ENCODE measurements at regions not wholly inside any gene's neighbourhood (a gene's known extent, or its start where the extent isn't known, plus 50 kb on each side); places are given as distances from the start of the nearest gene placed in this dataset.
"Not testable (repeated sequence)": the region's sequence is repeated elsewhere in the genome, so short reads cannot be mapped to it uniquely, and the experiment has no call there.

GRCh38 chr4:63211776-63212479 lies 1197.3 kb downstream of the TECRL start:
- in situ Hi-C loops (cut with HindIII; ENCODE audit: low pct_unique_long_range_greater_than_20kb, low sequenced_read_pairs) = no loop called here
- DNase-seq (ENCODE audit: low read depth in 1 of 2, low spot score in 1 of 2) = peak in 1 of 2 experiments; percentile 29
- no peak for TF ChIP-seq JUND (IDR thresholded peaks at IDR 0.05; ENCODE audit: low read depth)

GRCh38 chr4:63211375-63211774 lies 1197.9 kb downstream of the TECRL start:
- TF ChIP-seq JUND (IDR thresholded peaks at IDR 0.05; ENCODE audit: low read depth) = no peak
- in situ Hi-C loops (cut with HindIII; ENCODE audit: low pct_unique_long_range_greater_than_20kb, low sequenced_read_pairs) = no loop called here

GRCh38 chr4:63193029-63193428 lies 1216.2 kb downstream of the TECRL start:
- in situ Hi-C loops (cut with HindIII; ENCODE audit: low pct_unique_long_range_greater_than_20kb, low sequenced_read_pairs); DNase-seq (ENCODE audit: low read depth in 1 of 2, low spot score in 1 of 2): not testable (repeated sequence)

More at GRCh38 chr4:63211375-63211774, 1197.9 kb downstream of the TECRL start:
- DNase-seq (ENCODE audit: low read depth in 1 of 2, low spot score in 1 of 2) = peak in 1 of 2 experiments; percentile 48

- in situ Hi-C loops (cut with HindIII; ENCODE audit: low pct_unique_long_range_greater_than_20kb, low sequenced_read_pairs) = no loop called here
- no peak for DNase-seq (ENCODE audit: low read depth in 1 of 2, low spot score in 1 of 2)
- no peak for TF ChIP-seq JUND (IDR thresholded peaks at IDR 0.05; ENCODE audit: low read depth)
Measured at GRCh38 chr4:63171341-63171740, 1237.9 kb downstream of the TECRL start.

- no peak for TF ChIP-seq JUND (IDR thresholded peaks at IDR 0.05; ENCODE audit: low read depth)
- DNase-seq (ENCODE audit: low read depth in 1 of 2, low spot score in 1 of 2) = no peak
- in situ Hi-C loops (cut with HindIII; ENCODE audit: low pct_unique_long_range_greater_than_20kb, low sequenced_read_pairs) = no loop called here
Measured at GRCh38 chr4:63170923-63171322, 1238.3 kb downstream of the TECRL start.

GRCh38 chr4:63169836-63170235 lies 1239.4 kb downstream of the TECRL start:
- TF ChIP-seq JUND (IDR thresholded peaks at IDR 0.05; ENCODE audit: low read depth) = no peak
- in situ Hi-C loops (cut with HindIII; ENCODE audit: low pct_unique_long_range_greater_than_20kb, low sequenced_read_pairs) = no loop called here
- no peak for DNase-seq (ENCODE audit: low read depth in 1 of 2, low spot score in 1 of 2)

- no peak for DNase-seq (ENCODE audit: low read depth in 1 of 2, low spot score in 1 of 2)
- TF ChIP-seq JUND (IDR thresholded peaks at IDR 0.05; ENCODE audit: low read depth) = no peak
- in situ Hi-C loops (cut with HindIII; ENCODE audit: low pct_unique_long_range_greater_than_20kb, low sequenced_read_pairs) = no loop called here
Measured at GRCh38 chr4:63155561-63155960, 1253.7 kb downstream of the TECRL start.

- no peak for TF ChIP-seq JUND (IDR thresholded peaks at IDR 0.05; ENCODE audit: low read depth)
- in situ Hi-C loops (cut with HindIII; ENCODE audit: low pct_unique_long_range_greater_than_20kb, low sequenced_read_pairs) = no loop called here
- DNase-seq (ENCODE audit: low read depth in 1 of 2, low spot score in 1 of 2) = no peak
Measured at GRCh38 chr4:63123441-63123840, 1285.8 kb downstream of the TECRL start.

- no peak for TF ChIP-seq JUND (IDR thresholded peaks at IDR 0.05; ENCODE audit: low read depth)
- no peak for DNase-seq (ENCODE audit: low read depth in 1 of 2, low spot score in 1 of 2)
- in situ Hi-C loops (cut with HindIII; ENCODE audit: low pct_unique_long_range_greater_than_20kb, low sequenced_read_pairs) = no loop called here
Measured at GRCh38 chr4:63122955-63123354, 1286.3 kb downstream of the TECRL start.

GRCh38 chr4:63106600-63106999 lies 1302.7 kb downstream of the TECRL start:
- no peak for DNase-seq (ENCODE audit: low read depth in 1 of 2, low spot score in 1 of 2)
- in situ Hi-C loops (cut with HindIII; ENCODE audit: low pct_unique_long_range_greater_than_20kb, low sequenced_read_pairs) = no loop called here
- TF ChIP-seq JUND (IDR thresholded peaks at IDR 0.05; ENCODE audit: low read depth) = no peak

- in situ Hi-C loops (cut with HindIII; ENCODE audit: low pct_unique_long_range_greater_than_20kb, low sequenced_read_pairs) = no loop called here
- no peak for TF ChIP-seq JUND (IDR thresholded peaks at IDR 0.05; ENCODE audit: low read depth)
- no peak for DNase-seq (ENCODE audit: low read depth in 1 of 2, low spot score in 1 of 2)
Measured at GRCh38 chr4:63105839-63106238, 1303.4 kb downstream of the TECRL start.

GRCh38 chr4:63090641-63091040 lies 1318.6 kb downstream of the TECRL start:
- in situ Hi-C loops (cut with HindIII; ENCODE audit: low pct_unique_long_range_greater_than_20kb, low sequenced_read_pairs) = no loop called here
- DNase-seq (ENCODE audit: low read depth in 1 of 2, low spot score in 1 of 2) = no peak
- TF ChIP-seq JUND (IDR thresholded peaks at IDR 0.05; ENCODE audit: low read depth) = no peak

- no peak for DNase-seq (ENCODE audit: low read depth in 1 of 2, low spot score in 1 of 2)
- in situ Hi-C loops (cut with HindIII; ENCODE audit: low pct_unique_long_range_greater_than_20kb, low sequenced_read_pairs) = no loop called here
Measured at GRCh38 chr4:63085091-63085490, 1324.2 kb downstream of the TECRL start.

GRCh38 chr4:63080934-63081333 lies 1328.3 kb downstream of the TECRL start:
- TF ChIP-seq JUND (IDR thresholded peaks at IDR 0.05; ENCODE audit: low read depth) = no peak
- in situ Hi-C loops (cut with HindIII; ENCODE audit: low pct_unique_long_range_greater_than_20kb, low sequenced_read_pairs) = no loop called here
- DNase-seq (ENCODE audit: low read depth in 1 of 2, low spot score in 1 of 2) = no peak

More at GRCh38 chr4:63085091-63085490, 1324.2 kb downstream of the TECRL start:
- TF ChIP-seq JUND (IDR thresholded peaks at IDR 0.05; ENCODE audit: low read depth) = no peak

All from T47D (cell line).